Heart left ventricle (tissue), 16 donors: ENCODE measurements at regions not wholly inside any gene's neighbourhood (a gene's known extent, or its start where the extent isn't known, plus 50 kb on each side); places are given as distances from the start of the nearest gene placed in this dataset.

Experiments
- ATAC-seq, 4 donors: fragments of 200-7000 bp; cut with Tn5 transposase; one replicate each; pipeline ENCODE4 v1.9.1; 2020 to 2022; ENCODE audit warnings: moderate library complexity in 4 of 4, mild to moderate bottlenecking in 3 of 4, moderate number of reproducible peaks in 1 of 4
- DNase-seq, 5 donors: peaks; one replicate each; pipeline ENCODE4 v3.0.0-alpha.2; 2020
- H3K27ac ChIP-seq, 12 donors: fragments of 200-600 bp; sonication (generic) in 4 of 12; one replicate each; pipeline versions ENCODE4 v1.5.0 to v1.8.0; 2016 to 2022; ENCODE audit warnings: mild to moderate bottlenecking in 2 of 12
- H3K27me3 ChIP-seq, 9 donors: fragments of 200-600 bp; sonication (generic) in 2 of 9; one replicate each; pipeline versions ENCODE4 v1.5.1 to v1.8.0; 2016 to 2022; ENCODE audit warnings: mild to moderate bottlenecking in 3 of 9
- H3K36me3 ChIP-seq, 9 donors: fragments of 200-600 bp; sonication (generic) in 2 of 9; one replicate each; pipeline versions ENCODE4 v1.5.0 to v1.8.0; 2018 to 2022; ENCODE audit warnings: mild to moderate bottlenecking in 2 of 9
- H3K4me1 ChIP-seq, 12 donors: fragments of 200-600 bp; sonication (generic) in 4 of 12; one replicate each; pipeline versions ENCODE4 v1.5.0 to v1.8.0; 2016 to 2022; ENCODE audit warnings: mild to moderate bottlenecking in 3 of 12
- H3K4me3 ChIP-seq, 12 donors: fragments of 200-600 bp; sonication (generic) in 4 of 12; one replicate each; pipeline versions ENCODE4 v1.5.0 to v1.8.0; 2017 to 2022; ENCODE audit warnings: mild to moderate bottlenecking in 9 of 12, moderate library complexity in 4 of 12
- H3K9me3 ChIP-seq, 12 donors: fragments of 200-600 bp; sonication (generic) in 4 of 12; one replicate each; pipeline versions ENCODE4 v1.5.0 to v1.8.0; 2016 to 2022; ENCODE audit warnings: mild to moderate bottlenecking in 1 of 12
- POLR2A ChIP-seq, 2 donors: fragments of 450-650 bp; IDR thresholded peaks; one replicate each; pipeline ENCODE4 v1.6.1; 2017; ENCODE audit warnings: antibody characterized with exemption in 2 of 2, mild to moderate bottlenecking in 2 of 2, moderate library complexity in 2 of 2
- WGBS, 4 donors: extraction: QIAGEN DNeasy Blood & Tissue Kit in 2 of 4; methylation state at CpG; one replicate each; pipeline versions ENCODE4 v1.1.5 to v1.1.7; 2013 to 2018; 5-methylcytosine and 5-hydroxymethylcytosine counted together
- intact Hi-C, 10 donors: fragments of 100-400 bp; cut with DNase I; formaldehyde crosslinking; loops; one replicate each; pipeline versions ENCODE4 v1.11.1 to v1.14.2; 2022
- TF ChIP-seq, protein P1 (sequence below), 12 donors: fragments of 200-600 bp; sonication (generic) in 4 of 12; IDR thresholded peaks; one replicate each; pipeline versions ENCODE4 v1.5.0 to v1.8.0; 2018 to 2022; ENCODE audit warnings: antibody characterized with exemption in 12 of 12, mild to moderate bottlenecking in 5 of 12
- donor health status: ischemic (EF 13 %, LVEDD 7.1; RV severe dilation, severe dysfunction).
- donor health status: healthy with polysubstance abuse.
- donor health status: DM: no; HTN: yes; CAD: no.
- donor health status: DM: no; HTN: no; CAD: no.
- donor health status: ischemic (EF 25% LVEDD 6.9; RV normal size, moderate dysfunction).
- donor health status: ischemic (EF 25% LVEDD 5.7; RV mildly dilated, moderate dysfunction).
- donor health status: healthy.
- donor health status: DM: yes; HTN: yes; CAD: no.
- donor health status: ischemic (EF 35%, LVEDD 5.7; RV mildly dilated, moderate dysfunction).
- donor health status: nonischemic (EF 11% LVEDD 7.7; RV severe dilation, severe dysfunction).
- donor health status: DM: yes; HTN: yes; CAD: no.
- donor health status: PGD.
- donor health status: ischemic (EF 29% LVEDD 5.4; RV normal size, mild dysfunction).
- donor health status: nonischemic (EF 23%, LVEDD 6.1; RV moderate dilation, normal function).

- no peaks in the 10 kb centered on the region for H3K36me3 ChIP-seq
- TF ChIP-seq, protein P1, sequence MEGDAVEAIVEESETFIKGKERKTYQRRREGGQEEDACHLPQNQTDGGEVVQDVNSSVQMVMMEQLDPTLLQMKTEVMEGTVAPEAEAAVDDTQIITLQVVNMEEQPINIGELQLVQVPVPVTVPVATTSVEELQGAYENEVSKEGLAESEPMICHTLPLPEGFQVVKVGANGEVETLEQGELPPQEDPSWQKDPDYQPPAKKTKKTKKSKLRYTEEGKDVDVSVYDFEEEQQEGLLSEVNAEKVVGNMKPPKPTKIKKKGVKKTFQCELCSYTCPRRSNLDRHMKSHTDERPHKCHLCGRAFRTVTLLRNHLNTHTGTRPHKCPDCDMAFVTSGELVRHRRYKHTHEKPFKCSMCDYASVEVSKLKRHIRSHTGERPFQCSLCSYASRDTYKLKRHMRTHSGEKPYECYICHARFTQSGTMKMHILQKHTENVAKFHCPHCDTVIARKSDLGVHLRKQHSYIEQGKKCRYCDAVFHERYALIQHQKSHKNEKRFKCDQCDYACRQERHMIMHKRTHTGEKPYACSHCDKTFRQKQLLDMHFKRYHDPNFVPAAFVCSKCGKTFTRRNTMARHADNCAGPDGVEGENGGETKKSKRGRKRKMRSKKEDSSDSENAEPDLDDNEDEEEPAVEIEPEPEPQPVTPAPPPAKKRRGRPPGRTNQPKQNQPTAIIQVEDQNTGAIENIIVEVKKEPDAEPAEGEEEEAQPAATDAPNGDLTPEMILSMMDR (IDR thresholded peaks at IDR 0.05): no peak
- TF ChIP-seq POLR2A (IDR thresholded peaks at IDR 0.05): no peak
- ATAC-seq (no peak), DNase-seq (no peak)
- WGBS, 4 donors: 91 to 100% (median 95%) methylated on average over 2 to 4 of the region's 4 CpGs
- no peak overlapping the region for H3K4me3 ChIP-seq
- intact Hi-C loops: no loop called here
- H3K9me3 ChIP-seq: no peaks in the 10 kb centered on the region
- no peak overlapping the region for H3K27ac ChIP-seq
- H3K27me3 ChIP-seq: no peaks in the 10 kb centered on the region
- no peaks in the 10 kb centered on the region for H3K4me1 ChIP-seq
These were observed 61.7 kb upstream of the GJA8 start for GRCh38 chr1:147840909-147841308.

DNA sequence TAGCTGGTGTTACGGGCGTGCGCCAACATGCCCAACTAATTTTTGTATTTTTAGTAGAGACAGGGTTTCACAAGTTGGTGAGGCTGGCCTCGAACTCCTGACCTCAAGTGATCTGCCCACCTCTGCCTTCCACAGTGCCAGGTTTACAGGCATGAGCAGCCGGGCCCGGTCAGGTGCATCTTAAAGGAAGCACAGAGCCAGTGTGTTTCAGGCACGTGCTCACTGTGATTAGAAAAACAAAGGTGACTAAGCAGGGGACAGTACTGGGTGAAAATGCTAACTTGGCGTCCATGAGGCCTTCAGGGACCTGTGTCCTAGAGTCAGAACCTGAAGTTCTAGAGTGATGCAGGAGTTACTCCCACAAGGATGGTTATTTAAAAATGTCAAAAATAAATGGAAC lies 60.0 kb upstream of the GJA8 start:
- Histone ChIP-seq H3K27ac (no peak overlapping the region), H3K4me3 (no peak overlapping the region), H3K4me1 (no peaks in the 10 kb centered on the region), H3K36me3 (no peaks in the 10 kb centered on the region), H3K9me3 (no peaks in the 10 kb centered on the region), H3K27me3 (no peaks in the 10 kb centered on the region)
- WGBS, 4 donors: 86 to 90% (median 89%) methylated on average over 8 of the region's 8 CpGs
- no peak for TF ChIP-seq POLR2A (IDR thresholded peaks at IDR 0.05)
- TF ChIP-seq, protein P1 (IDR thresholded peaks at IDR 0.05): no peak
- intact Hi-C loops: no loop called here
- ATAC-seq (no peak), DNase-seq (no peak)

DNA sequence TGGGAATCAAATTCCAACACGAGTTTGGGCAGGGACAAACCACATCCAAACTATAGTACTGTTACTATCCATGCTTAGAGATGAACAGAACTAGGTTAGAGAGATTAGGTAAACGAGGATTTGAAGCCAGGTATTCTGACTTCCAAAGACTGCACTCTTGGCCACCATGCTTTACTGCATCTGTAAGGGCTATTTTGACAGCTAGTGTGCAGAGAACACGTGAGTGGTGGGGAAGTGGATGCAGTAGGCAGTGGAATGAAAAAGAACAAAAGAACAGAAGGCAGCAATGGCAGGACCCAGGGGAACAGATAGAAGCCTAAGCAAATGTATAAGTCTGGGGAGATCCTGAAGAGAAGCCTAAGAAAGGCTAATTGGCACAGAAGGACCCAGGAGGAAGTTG lies 59.1 kb upstream of the GJA8 start:
- no peak for TF ChIP-seq POLR2A (IDR thresholded peaks at IDR 0.05)
- TF ChIP-seq, protein P1 (IDR thresholded peaks at IDR 0.05): no peak
- ATAC-seq: no peak
- no peaks in the 10 kb centered on the region for H3K4me1 ChIP-seq
- no peaks in the 10 kb centered on the region for H3K36me3 ChIP-seq
- H3K9me3 ChIP-seq: no peaks in the 10 kb centered on the region
- WGBS, 4 donors: 74 to 86% (median 80%) methylated on average over 3 of the region's 3 CpGs
- no peak overlapping the region for H3K4me3 ChIP-seq
- no peak for DNase-seq
- no peaks in the 10 kb centered on the region for H3K27me3 ChIP-seq
- no peak overlapping the region for H3K27ac ChIP-seq
- intact Hi-C loops: no loop called here

- no peak for TF ChIP-seq POLR2A (IDR thresholded peaks at IDR 0.05)
- TF ChIP-seq, protein P1 (IDR thresholded peaks at IDR 0.05): no peak
- Histone ChIP-seq H3K4me1 (no peaks in the 10 kb centered on the region), H3K27me3 (no peaks in the 10 kb centered on the region), H3K27ac (no peak overlapping the region), H3K36me3 (no peaks in the 10 kb centered on the region), H3K4me3 (no peak overlapping the region), H3K9me3 (no peaks in the 10 kb centered on the region)
- WGBS, 4 donors: 31 to 45% (median 39%) methylated on average over 1 of the region's 1 CpG
- intact Hi-C loops: no loop called here
- DNase-seq (no peak), ATAC-seq (no peak)
These were observed 54.8 kb upstream of the GJA8 start for GRCh38 chr1:147847831-147848230.
